OCI-M1 (cell line): ENCODE measurements at regions not wholly inside any gene's neighbourhood (a gene's known extent, or its start where the extent isn't known, plus 50 kb on each side); places are given as distances from the start of the nearest gene placed in this dataset.
A peak's percentile ranks its signal among the peaks of the same experiment; 100 is the strongest.

Experiments
- DNase-seq: peaks from one replicate; lab custom pipeline; 2025; lab: John Stamatoyannopoulos, UW

DNA sequence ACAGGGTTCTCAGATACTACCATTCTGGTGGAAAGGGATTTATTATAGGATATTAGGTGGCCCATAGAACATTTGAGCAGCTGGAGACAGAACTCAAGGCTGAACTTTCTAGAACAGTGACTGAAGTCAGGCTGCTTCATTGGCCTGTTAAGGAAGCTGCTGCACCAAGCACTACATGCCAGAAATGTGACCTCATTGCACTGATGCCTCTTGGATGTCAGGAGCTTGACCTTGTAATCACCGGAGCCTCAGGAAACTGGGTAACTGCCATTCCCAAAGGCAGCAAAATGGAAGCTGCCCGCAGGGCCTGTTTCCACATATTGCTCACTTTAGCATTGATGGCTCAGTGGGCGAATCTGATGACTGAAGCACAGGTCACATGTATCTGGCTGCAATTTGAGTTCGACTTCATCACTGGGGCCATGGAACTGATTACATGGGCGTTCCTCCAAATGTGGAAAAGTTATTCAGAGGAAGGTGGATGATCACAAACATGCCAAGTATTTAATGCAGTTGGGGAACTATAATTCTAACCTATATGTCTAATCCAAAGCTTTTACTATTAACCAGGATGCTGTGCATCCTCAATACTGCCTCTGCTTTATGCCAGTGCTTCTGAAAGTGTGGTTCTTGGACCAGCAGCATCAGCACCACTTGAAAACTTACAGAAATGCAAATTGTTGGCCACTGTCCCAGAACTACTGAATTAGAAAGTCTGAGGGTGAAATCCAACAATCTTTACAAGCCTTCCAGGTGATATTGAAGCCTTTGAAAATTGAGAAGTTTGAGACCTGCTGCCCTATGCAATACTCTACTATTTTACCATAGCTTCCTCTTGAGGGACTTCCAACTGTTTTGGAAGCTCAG, 337.2 kb upstream of the NAV3 start:
- no peak for DNase-seq

DNA sequence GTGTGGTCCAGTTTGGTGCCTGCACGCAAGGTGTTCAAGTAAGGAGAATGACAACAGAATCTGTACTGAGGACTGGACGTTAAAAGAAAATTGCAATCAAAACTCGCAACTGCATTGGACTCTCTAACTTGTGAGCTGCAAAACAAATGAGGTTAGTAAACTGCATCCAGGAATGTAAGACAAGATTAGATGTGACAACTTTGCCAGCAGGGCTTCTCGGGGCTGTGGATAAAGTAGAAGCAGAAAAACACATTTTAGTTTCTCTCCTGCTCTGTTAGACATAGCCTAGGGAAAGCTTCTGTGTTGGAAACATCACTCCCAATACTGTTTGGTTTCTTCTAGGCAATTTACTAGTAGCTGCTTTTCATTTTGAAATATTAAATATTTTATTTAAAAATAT, 338.2 kb upstream of the NAV3 start:
- DNase-seq = no peak

DNA sequence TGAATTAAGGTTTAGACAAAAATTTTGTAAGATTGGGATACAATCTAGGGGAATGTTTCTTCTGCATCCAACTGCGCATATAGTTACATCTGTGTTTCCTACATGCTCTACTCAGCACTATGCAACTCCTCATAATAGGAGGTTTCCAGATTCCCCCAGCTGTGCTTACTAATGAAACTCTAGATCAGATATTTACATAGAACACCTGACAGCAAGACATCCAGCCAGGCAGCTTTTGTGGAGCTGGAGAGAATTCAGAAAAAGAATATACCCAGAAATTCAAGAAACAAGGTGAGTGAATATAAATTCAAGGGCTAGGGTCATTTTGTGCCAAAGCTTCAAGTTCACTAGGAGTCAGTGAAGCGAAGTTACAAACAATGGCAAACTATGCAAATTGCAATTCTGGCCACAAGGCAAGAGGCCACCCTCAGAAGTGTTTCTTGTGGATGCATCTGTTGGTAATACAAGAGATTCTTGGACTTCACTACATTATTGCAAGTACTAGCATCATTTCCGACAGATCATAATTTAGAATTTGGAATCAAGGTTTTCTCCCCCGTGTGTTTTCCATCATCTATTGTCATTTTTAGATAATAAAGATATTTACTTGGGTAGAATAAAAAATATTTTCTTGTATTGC, 341.2 kb upstream of the NAV3 start:
- no peak for DNase-seq

DNA sequence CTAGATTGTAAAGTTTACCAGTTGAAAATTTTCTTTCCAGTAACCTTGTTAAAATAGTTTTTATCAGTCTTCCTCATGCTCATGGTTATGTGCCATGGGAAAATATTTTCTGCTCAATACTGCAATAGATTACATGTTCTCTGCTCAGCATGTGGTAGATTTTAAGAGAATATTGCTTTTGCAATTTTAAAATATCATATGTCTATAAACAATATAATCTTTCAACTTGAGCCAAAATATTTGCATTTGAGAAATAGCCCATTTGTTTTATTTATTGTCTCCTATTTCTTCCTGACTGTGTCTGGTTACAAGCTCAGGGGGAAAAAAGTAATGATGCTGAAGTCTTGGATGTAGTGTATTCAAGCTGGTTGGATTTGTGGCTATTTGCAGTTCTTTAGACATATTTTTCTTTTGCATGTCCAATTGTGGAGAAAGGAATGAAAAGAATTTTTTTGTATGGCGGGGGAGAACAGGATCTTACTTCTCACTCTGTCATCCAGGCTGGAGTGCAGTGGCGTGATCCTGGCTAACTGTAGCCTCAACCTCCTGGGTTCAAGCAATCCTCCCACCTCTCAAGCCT, 342.6 kb upstream of the NAV3 start:
- DNase-seq = no peak

DNA sequence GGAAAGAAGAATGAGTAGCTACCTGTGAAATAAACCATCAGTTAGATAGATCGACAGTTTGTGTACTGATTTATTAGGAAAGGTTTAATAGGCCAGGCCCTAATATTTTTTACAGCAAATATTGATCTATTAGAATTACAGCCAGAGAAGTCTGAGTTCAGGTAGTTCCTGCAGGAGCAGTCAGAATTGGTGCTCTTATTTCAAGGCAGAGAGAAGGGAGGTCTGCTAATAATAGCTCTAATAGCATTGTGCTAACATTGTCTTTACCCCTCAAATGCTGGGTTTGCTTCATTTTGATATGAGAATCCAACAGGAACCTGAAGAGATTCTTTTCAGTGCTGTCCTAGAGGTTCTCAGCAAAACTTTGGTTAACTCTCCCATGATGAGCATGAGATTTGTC, 343.8 kb upstream of the NAV3 start:
- DNase-seq = no peak

DNA sequence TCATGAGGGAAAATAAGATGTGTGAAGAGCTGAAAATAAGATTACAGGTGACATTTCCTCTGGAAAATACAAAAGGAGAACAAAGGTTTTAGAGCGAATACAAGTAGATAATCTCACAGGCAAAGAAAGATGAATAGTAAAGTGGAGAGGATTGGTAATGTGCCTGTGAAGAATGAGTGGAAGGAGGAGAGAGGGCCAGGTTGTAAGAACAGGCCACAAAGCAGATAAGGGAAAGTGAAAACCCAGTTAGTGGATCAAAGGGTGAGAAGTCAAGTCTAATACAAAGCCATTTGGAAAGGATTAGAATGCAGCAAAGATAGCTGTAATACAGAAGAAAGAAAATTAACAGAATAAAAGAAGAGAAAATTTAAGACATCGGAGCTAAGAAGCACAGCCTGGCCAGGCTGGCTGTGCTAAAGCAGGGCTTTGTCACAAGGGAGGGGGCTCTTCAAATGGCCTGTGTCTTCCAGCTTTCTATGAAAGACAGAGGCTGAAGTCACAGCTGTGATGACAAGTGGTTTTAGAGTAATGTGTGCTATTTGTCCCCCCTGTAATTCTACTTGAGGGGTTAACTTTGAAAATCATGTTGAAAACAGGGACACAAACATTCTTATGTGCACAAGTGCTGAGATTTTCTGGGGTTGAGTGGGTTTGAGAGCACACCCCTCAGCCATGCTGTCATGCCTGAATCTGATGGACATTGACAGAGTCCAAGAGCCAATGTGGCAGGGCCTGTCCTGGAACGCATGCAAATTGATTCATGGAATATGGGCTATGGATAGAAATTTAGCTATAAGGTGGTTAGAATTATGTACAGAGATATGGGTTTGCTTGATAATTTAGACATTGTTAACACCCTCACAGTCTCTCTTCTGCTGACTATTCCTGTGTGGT, 344.5 kb upstream of the NAV3 start:
- no peak for DNase-seq

DNA sequence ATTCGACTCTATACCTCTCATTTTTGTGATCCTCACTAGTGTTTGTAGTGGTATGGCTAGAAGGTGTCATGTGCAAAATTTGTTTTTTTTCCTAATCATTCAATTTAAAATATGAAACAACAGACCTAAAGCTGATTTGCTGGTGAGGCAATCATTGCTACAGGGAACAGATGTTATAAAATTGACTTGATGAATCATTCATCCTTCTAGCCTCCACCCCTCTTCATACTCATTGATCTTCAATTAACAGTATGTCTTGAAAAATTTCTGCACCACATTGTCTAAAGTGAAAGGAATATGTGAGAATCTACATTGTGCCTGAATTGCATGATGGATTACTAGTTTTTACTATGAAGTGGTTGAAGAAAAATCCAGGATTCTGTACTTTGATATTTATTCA, 349.0 kb upstream of the NAV3 start:
- no peak for DNase-seq

DNA sequence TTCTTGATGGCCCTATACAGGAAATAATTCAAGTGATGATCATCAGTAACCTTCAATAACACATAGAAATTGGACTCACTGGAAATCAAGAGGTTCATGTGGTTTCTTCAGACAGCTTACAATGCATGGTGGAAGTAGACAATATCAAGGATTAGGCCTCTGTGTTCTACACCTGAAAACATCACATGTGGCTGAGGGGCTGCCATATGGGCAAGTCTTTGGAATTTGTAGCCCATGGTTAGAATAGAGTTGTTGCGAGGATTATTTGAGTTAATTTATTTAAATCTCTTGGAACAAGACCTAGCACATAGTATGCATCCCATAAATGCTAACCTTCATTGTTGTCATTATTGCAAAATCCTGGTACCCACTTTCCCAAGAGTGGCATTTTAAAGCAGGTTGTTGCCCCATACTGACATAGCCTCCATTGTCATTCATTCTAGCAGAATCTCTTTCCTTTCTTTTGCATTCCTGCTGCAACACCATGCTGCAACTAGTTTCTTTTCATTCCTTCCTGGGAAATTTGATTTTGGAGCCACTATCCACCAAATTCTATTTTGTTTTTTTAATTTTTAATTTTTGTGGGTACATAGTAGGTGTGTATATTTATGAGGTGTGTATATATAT, 352.7 kb upstream of the NAV3 start:
- no peak for DNase-seq

DNA sequence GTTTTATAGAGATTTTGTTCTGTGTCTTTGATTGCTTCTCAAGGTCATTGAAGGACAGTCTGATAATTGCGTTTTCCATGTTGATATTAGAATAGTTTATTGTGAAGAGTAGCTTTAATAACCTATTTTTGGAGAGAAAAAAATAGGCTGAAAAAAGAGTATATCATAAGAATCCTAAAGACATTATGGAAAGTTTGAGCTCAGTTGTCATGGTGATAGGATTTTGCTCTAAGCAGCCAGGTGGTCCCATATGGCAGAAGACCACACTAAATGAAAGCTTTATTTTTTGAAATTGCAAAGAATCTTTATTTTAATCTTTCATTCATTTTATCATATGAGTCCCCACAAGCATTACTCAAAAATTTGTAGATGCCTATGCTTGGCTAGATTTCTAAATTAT, 358.9 kb upstream of the NAV3 start:
- DNase-seq = no peak

DNA sequence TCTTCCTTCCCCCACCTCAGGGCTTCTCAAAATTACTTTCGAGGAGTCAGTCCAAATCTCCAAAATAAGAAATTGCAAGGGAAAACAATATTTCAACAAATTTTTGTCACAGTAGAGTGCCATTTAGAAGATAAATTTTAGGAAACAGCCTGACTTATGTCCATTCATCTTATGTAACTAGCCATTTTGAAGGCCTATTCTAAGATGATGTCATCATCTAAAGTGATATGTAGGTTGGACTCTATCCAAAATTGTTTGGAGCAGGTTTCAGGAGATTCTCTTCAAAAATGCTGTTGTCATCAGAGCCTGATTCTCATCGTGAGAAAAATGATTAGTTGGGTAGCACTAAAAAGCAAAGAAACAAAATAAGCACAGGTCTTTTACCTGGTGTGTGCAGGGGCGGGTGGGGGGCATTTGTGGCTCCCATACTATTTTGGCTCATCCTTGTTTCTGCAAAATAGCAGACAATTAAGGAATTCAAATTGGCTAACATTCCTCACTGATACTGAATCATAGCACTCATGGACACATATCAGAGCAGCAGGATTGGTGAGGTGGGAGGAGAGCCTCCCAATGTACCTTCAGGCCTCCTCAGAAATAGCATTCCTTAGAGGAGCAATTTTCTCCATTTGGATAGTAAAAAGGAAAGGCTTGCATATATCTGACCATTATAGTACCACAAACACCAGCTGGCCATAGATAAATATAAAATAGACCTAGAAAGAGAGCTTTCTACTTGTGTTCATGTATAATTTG, 360.9 kb upstream of the NAV3 start:
- DNase-seq = peak; percentile 5

DNA sequence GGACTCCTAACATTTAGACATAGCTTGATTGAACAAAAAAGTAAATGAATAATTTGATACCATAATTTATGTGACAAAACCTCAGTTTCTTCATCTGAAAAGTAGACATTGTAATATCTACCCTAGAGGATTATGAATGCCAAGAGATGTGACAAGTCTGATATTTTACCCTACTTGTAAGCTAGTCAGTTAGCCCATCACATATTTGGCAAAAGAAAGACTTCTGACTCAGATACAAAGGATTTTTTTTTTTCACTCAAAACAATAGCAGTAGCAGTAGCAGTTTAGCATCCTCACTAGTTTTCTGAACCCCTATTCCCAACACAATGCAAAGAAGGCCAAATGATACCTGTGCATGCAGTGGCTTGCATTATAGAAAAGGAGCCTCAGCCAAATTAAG, 377.3 kb upstream of the E2F7 start:
- DNase-seq = no peak

DNA sequence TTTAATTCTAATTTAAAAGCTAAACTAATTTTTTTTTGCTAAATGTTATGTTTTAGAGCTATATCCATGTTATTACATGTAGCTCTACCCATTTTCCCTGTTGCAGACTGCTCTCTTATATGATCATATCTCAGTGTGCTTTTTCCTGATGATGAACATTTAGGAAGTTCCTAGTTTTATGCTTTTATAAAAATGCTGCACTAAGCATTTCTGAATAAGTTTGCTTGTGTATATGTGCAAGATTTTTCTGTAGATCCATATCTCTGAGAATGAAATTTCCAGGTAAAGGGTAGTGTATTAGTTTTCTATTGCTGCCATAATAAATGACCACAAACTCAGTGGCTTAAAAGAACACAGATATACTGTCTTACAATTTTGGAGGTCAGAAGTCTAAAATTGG, 374.4 kb upstream of the E2F7 start:
- DNase-seq = no peak

DNA sequence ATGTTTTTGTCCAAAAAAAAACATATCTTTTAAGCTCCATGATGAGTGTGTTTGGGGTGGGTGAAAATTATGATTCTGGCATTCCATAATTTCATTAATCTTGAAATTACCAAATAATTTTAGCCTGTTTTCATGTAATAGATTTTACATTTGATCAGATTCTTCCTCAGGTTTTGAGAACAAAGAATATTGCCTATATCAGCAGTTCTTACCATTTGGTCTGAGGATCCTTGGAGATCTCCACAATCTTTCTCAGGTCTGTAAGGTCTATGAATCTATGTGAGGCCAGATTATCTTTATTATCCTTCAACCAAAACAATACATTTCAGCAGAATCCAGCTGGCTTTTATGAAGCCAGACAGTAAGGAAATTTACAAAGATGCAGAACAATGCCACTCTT, 373.3 kb upstream of the E2F7 start:
- DNase-seq = no peak

DNA sequence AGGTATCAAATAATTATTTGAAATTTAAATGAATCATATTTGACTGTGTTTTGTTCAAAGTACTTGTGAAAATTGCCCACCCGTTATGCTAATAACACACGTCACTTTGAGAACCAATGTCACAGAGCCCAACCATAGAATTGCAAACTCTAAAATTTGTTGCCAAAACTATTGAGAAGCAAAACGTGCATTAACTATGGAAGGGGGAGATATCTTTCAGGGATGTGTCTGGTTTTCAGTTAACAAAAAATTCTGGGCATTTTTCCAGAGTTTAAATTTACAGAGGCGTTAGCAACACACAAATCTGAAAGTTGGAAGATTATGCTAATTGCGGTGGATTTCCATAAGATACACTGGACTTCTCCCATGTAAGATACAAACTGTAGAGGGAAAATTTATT, 371.8 kb upstream of the E2F7 start:
- DNase-seq = no peak

DNA sequence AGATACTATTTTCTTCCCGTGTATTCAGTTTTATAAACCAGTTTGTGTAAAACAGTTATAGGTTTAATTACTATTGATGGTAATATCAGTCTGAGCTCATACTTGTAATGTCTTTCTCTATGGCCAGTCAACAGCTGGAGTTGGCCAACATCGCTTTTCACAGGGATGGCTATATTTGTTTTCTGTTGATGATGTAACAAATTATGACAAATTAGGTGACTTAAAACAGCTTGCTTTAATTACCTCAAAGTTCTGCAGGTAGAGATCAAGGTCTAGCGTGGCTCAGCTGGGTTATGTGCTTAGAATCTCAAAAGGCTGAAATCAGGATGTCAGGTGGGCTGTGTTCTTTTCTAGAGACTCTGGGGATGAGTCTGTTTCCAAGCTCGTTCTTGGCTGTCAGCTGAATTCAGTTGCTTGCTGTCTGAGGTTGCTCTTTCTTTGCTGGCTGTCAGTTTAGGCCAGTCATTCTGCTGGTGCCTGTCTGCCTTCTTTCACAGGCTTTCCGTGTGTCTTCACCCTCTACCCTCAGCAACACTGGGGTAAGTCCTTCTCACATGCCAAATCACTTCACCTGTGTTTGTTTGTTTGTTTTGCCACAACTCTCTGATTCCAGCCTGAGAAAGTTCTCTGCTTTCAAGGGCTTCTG, 370.2 kb upstream of the E2F7 start:
- DNase-seq = no peak

DNA sequence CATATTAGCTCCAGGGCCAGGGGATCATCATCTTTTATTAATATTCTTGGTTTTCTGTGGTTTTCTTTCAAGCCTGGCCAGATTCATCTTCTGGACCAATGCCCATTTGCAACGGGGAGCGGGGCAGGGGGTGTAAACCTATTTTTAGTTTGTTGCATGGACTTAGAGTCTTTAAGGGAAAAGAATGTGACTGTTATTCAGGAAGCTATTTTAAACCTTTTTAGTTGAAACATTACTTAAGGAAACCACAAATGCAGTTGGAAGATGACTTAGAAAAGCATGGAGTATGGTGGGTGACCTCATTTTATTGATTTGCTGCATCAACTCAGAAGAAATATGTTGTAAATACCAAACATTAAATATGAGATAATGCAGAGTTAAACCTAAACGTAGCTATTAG, 368.4 kb upstream of the E2F7 start:
- DNase-seq = no peak

DNA sequence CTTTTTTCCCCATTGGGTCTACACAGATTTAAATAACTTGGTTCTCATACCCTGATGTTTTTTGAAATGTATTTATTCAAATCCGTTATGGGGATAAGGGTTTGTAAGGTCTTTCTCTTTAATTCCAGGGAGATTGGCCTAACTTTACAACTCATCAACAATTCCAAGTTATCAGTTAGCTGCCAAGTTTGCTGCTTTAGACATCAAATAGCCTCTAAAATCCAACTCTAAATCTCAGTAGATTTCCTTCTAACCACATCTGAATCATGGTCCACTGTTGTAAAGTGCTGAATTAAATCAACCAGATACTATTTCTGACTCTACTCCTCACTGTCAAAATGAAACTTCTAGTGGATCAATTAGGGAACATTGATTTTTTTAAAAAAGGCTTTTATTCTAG, 364.1 kb upstream of the E2F7 start:
- no peak for DNase-seq

DNA sequence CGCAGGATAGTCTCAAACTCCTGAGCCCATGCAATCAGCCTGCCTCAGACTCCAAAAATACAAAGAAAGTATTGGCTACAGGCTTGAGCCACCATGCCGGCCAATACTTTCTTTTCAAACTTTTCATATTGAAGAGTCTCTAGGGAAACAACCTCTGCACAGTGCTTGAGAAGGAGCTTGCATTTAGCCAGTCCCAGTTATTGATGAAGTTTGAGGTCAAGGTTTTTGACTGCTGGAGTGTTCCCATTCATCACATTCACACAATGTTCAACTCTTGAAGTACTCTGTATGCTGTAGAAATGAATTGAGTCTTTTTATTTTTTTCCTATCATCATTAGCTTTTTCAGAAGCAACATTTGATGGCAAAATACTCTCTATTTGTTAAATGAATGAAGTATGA, 355.8 kb upstream of the E2F7 start:
- no peak for DNase-seq

DNA sequence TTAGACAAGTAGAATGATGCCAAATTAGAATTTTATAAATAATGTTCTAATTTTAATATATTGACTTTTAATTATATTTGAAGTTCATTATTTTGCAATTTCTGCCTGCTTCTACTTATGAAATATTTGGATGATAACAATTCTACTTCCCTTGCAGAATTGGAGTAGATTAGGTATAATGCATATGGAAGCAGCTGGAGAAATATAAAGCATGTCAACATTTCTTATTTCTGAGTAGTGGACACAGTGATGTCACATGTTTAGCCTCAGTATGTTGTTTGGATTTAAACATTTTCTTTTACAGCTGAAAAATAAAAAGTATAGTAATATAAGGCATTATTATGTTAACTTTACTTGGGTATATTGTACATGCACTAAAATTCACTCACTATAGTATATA, 344.2 kb upstream of the E2F7 start:
- DNase-seq = no peak

DNA sequence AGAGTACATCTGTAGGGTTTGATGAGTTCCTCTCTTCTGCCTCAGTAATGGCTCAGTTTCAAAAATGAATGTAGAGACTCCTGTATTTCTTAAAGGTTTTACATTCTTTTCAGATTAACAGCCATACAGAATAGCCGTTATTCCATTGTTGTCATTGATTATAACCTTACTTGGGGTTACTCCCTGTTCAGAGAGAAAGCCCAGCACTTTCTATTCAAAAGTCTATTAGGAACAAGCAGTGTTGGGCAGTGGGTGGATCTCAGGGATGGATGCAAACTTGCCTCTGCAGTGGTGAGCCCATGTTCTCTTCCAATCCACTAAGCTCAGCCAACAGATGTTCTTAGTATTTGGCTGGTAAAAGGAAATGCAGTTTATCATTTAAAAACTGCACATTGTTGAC, 342.6 kb upstream of the E2F7 start:
- DNase-seq = no peak
